Lower leg skin (tissue), 3 donors: ENCODE measurements at regions not wholly inside any gene's neighbourhood (a gene's known extent, or its start where the extent isn't known, plus 50 kb on each side); places are given as distances from the start of the nearest gene placed in this dataset.

ENCODE experiments used
- CTCF ChIP-seq, 3 donors: fragments of 450-650 bp; IDR thresholded peaks; one replicate each; pipeline ENCODE4 v1.5.1; 2016; ENCODE audit warnings: antibody characterized with exemption in 3 of 3, mild to moderate bottlenecking in 3 of 3, moderate library complexity in 2 of 3
- POLR2A ChIP-seq, 2 donors: fragments of 450-650 bp; IDR thresholded peaks; one replicate each; pipeline ENCODE4 v1.6.1; 2016 to 2017; ENCODE audit warnings: antibody characterized with exemption in 2 of 2, mild to moderate bottlenecking in 1 of 2, moderate library complexity in 1 of 2

GRCh38 chr6:76768556-76768955 is 694.7 kb downstream of the HTR1B start:
- no peak for TF ChIP-seq CTCF (IDR thresholded peaks at IDR 0.05)
- TF ChIP-seq POLR2A (IDR thresholded peaks at IDR 0.05) = no peak
